CD4-positive, CD25-positive, alpha-beta regulatory T cell (primary cell): ENCODE measurements at regions not wholly inside any gene's neighbourhood (a gene's known extent, or its start where the extent isn't known, plus 50 kb on each side); places are given as distances from the start of the nearest gene placed in this dataset.

Experiments used
- ATAC-seq, 2 donors: fragments of 150-1000 bp; cut with Tn5 transposase; one replicate each; pipeline ENCODE4 v1.10.0; 2021; ENCODE audit warnings: low read depth in 2 of 2, moderate number of reproducible peaks in 2 of 2, moderate library complexity in 1 of 2
- DNase-seq, 3 donors: peaks; one replicate each; pipeline versions ENCODE4 v3.0.0 to v3.0.0-alpha.2; 2012 to 2022; ENCODE audit warnings: mixed read lengths in 1 of 3
- H3K27ac ChIP-seq: one replicate; pipeline ENCODE4 v1.7.0; 2013; ENCODE audit warnings: mild to moderate bottlenecking, low read length; ENCODE audit not compliant: insufficient read depth, poor library complexity, severe bottlenecking
- H3K27me3 ChIP-seq: one replicate; pipeline ENCODE4 v1.7.0; 2013; ENCODE audit warnings: low read length; ENCODE audit not compliant: control insufficient read depth, insufficient read depth
- H3K36me3 ChIP-seq: one replicate; pipeline ENCODE4 v1.7.0; 2013; ENCODE audit warnings: mild to moderate bottlenecking, low read length, moderate library complexity; ENCODE audit not compliant: control insufficient read depth, insufficient read depth
- H3K4me1 ChIP-seq: 2 replicates; pipeline ENCODE4 v1.7.0; 2013; ENCODE audit warnings: mild to moderate bottlenecking, low read length; ENCODE audit not compliant: insufficient read depth, control insufficient read depth, poor library complexity, severe bottlenecking
- H3K4me3 ChIP-seq: one replicate; pipeline ENCODE4 v1.7.0; 2013; ENCODE audit warnings: low read depth, mild to moderate bottlenecking, low read length, moderate library complexity
- H3K9me3 ChIP-seq, 2 experiments: 1 replicate in 1 of 2; 2 replicates in 1 of 2; pipeline ENCODE4 v1.7.0; 2013; ENCODE audit warnings: low read length in 2 of 2, mild to moderate bottlenecking in 1 of 2, moderate library complexity in 1 of 2; ENCODE audit not compliant: control insufficient read depth in 2 of 2
- H3K27ac Mint-ChIP-seq, 3 donors: one replicate each; pipeline ENCODE4 v1.8.0; 2020 to 2022; ENCODE audit warnings: mild to moderate bottlenecking in 3 of 3, mixed read lengths in 3 of 3, moderate library complexity in 2 of 3
- H3K27me3 Mint-ChIP-seq: one replicate; pipeline ENCODE4 v1.8.0; 2022; ENCODE audit warnings: mild to moderate bottlenecking, mixed read lengths
- H3K36me3 Mint-ChIP-seq: one replicate; pipeline ENCODE4 v1.8.0; 2020; ENCODE audit warnings: mixed read lengths
- H3K4me1 Mint-ChIP-seq, 4 donors: one replicate each; pipeline ENCODE4 v1.8.0; 2020 to 2022; ENCODE audit warnings: mixed read lengths in 4 of 4, mild to moderate bottlenecking in 1 of 4
- H3K4me3 Mint-ChIP-seq, 4 donors: one replicate each; pipeline ENCODE4 v1.8.0; 2020 to 2022; ENCODE audit warnings: mild to moderate bottlenecking in 4 of 4, mixed read lengths in 4 of 4, moderate library complexity in 3 of 4
- H3K9me3 Mint-ChIP-seq, 7 donors: one replicate each; pipeline ENCODE4 v1.8.0; 2020 to 2022; ENCODE audit warnings: mixed read lengths in 7 of 7, mild to moderate bottlenecking in 3 of 7, moderate library complexity in 2 of 7

- no peaks in the 10 kb centered on the region for H3K9me3 ChIP-seq
- no peaks in the 10 kb centered on the region for H3K4me1 ChIP-seq
- H3K27ac ChIP-seq, result no peak overlapping the region
- ATAC-seq, result no peak
- H3K4me1 Mint-ChIP-seq, result peaks cover 0 to 4% (median 0%) of the 10 kb centered on the region in 4 donors
- no peak overlapping the region for H3K4me3 Mint-ChIP-seq
- H3K27ac Mint-ChIP-seq, result no peak overlapping the region
- peaks cover 0 to 10% (median 2%) of the 10 kb centered on the region in 7 donors for H3K9me3 Mint-ChIP-seq
- no peak overlapping the region for H3K4me3 ChIP-seq
- no peaks in the 10 kb centered on the region for H3K36me3 Mint-ChIP-seq
- no peaks in the 10 kb centered on the region for H3K27me3 ChIP-seq
- no peaks in the 10 kb centered on the region for H3K36me3 ChIP-seq
- no peaks in the 10 kb centered on the region for H3K27me3 Mint-ChIP-seq
- no peak for DNase-seq
These were observed 257.7 kb upstream of the IRX1 start for GRCh38 chr5:3337812-3338541.

DNA sequence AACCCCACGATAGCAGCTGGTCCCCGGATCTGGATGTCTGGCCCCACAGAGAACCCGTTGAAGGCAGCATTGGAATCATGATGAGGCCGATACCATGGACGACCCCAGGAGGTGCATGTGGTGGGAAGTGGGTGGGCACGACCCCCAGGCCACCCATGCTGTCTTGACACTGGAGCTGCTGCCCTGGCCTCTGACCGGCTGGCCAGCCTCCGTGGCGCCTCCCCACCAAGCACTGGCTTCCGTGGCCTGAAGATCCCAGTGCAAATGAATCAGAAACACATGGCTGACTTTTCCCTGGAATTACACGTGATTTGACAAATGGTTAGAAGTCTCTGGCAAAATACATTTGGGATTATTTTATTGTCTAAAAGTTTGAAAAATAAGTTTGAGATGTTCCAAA, 259.0 kb upstream of the IRX1 start:
- Mint-ChIP-seq H3K36me3 (no peaks in the 10 kb centered on the region), H3K27me3 (no peaks in the 10 kb centered on the region), H3K4me1 (peaks cover 0 to 4% (median 0%) of the 10 kb centered on the region in 4 donors), H3K4me3 (no peak overlapping the region), H3K9me3 (peaks cover 0 to 12% (median 5%) of the 10 kb centered on the region in 7 donors), H3K27ac (no peak overlapping the region)
- Histone ChIP-seq H3K9me3 (no peaks in the 10 kb centered on the region), H3K4me1 (no peaks in the 10 kb centered on the region), H3K27ac (no peak overlapping the region), H3K4me3 (no peak overlapping the region), H3K36me3 (no peaks in the 10 kb centered on the region), H3K27me3 (no peaks in the 10 kb centered on the region)
- no peak for DNase-seq
- ATAC-seq, result no peak

DNA sequence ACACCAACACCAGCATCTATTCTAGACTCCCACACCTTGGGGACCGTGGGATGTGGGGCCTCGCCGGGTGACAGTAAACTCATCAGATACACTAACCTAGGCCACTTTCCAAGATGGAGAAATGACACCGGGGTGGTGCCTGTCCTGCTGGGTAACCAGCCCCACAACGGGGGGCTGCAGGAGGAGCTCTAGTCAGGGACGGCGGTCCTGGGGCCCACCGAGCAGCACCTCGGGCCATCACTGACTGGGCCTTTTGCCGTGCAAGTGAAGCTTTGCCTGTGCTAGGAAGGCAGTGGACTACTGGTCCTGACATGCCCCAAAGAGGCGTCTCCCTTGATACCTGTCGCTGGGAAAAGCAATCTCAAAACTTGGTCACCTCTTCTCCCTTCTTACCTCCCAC, 260.3 kb upstream of the IRX1 start:
- H3K36me3 ChIP-seq, result no peaks in the 10 kb centered on the region
- Mint-ChIP-seq H3K9me3 (peaks cover 0 to 10% (median 6%) of the 10 kb centered on the region in 7 donors), H3K4me1 (peaks cover 0 to 4% (median 0%) of the 10 kb centered on the region in 4 donors), H3K36me3 (no peaks in the 10 kb centered on the region), H3K27ac (no peak overlapping the region), H3K4me3 (no peak overlapping the region), H3K27me3 (no peaks in the 10 kb centered on the region)
- H3K4me1 ChIP-seq, result no peaks in the 10 kb centered on the region
- H3K9me3 ChIP-seq, result no peaks in the 10 kb centered on the region
- no peak overlapping the region for H3K4me3 ChIP-seq
- H3K27ac ChIP-seq, result no peak overlapping the region
- ATAC-seq (no peak), DNase-seq (no peak)
- no peaks in the 10 kb centered on the region for H3K27me3 ChIP-seq

- no peaks in the 10 kb centered on the region for H3K27me3 Mint-ChIP-seq
- H3K4me3 Mint-ChIP-seq, result no peak overlapping the region
- H3K9me3 ChIP-seq, result no peaks in the 10 kb centered on the region
- H3K9me3 Mint-ChIP-seq, result peaks cover 0 to 10% (median 7%) of the 10 kb centered on the region in 7 donors
- no peaks in the 10 kb centered on the region for H3K36me3 Mint-ChIP-seq
- ATAC-seq (no peak), DNase-seq (no peak)
- H3K27me3 ChIP-seq, result no peaks in the 10 kb centered on the region
- no peaks in the 10 kb centered on the region for H3K4me1 ChIP-seq
- H3K4me1 Mint-ChIP-seq, result peaks cover 0 to 4% (median 0%) of the 10 kb centered on the region in 4 donors
- no peak overlapping the region for H3K27ac ChIP-seq
- no peaks in the 10 kb centered on the region for H3K36me3 ChIP-seq
- H3K4me3 ChIP-seq, result no peak overlapping the region
- no peak overlapping the region for H3K27ac Mint-ChIP-seq
These were observed 261.8 kb upstream of the IRX1 start for GRCh38 chr5:3333836-3334235.

DNA sequence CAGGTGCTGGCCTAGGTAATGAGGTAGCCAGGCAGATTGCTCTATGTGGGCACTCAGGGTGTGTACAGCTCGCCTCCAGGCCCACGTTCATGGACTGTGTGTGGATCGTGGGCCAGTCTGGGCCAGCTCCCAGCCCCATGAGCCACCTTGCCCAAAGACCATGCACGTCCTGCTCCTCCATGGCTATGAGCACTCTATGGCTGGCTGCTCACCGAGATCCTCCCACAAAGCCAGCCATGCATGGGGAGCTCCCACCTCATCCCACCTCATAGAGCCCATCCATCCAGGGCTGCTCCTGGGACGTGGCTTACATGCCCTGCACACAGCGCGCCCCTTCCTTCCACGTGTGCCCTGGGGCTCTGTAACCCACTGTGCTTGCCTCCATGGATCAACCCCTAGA, 262.5 kb upstream of the IRX1 start:
- no peaks in the 10 kb centered on the region for H3K27me3 ChIP-seq

GRCh38 chr5:3331819-3332218, 263.8 kb upstream of the IRX1 start:
- Histone ChIP-seq H3K4me3 (no peak overlapping the region), H3K36me3 (no peaks in the 10 kb centered on the region), H3K27me3 (no peaks in the 10 kb centered on the region), H3K9me3 (peaks cover 0 to 3% of the 10 kb centered on the region in 2 experiments), H3K4me1 (no peaks in the 10 kb centered on the region), H3K27ac (no peak overlapping the region)
- Mint-ChIP-seq H3K27ac (no peak overlapping the region), H3K27me3 (no peaks in the 10 kb centered on the region), H3K4me1 (peaks cover 0 to 4% (median 0%) of the 10 kb centered on the region in 4 donors), H3K36me3 (no peaks in the 10 kb centered on the region), H3K4me3 (no peak overlapping the region), H3K9me3 (peaks cover 0 to 12% (median 7%) of the 10 kb centered on the region in 7 donors)
- ATAC-seq, result no peak
- no peak for DNase-seq

More for the DNA sequence above, 262.5 kb upstream of the IRX1 start:
- Histone ChIP-seq H3K36me3 (no peaks in the 10 kb centered on the region), H3K9me3 (no peaks in the 10 kb centered on the region), H3K4me3 (no peak overlapping the region), H3K27ac (no peak overlapping the region), H3K4me1 (no peaks in the 10 kb centered on the region)
- peaks cover 0 to 4% (median 0%) of the 10 kb centered on the region in 4 donors for H3K4me1 Mint-ChIP-seq
- H3K4me3 Mint-ChIP-seq, result no peak overlapping the region
- H3K9me3 Mint-ChIP-seq, result peaks cover 0 to 11% (median 6%) of the 10 kb centered on the region in 7 donors
- ATAC-seq, result no peak
- no peak overlapping the region for H3K27ac Mint-ChIP-seq
- H3K27me3 Mint-ChIP-seq, result no peaks in the 10 kb centered on the region
- no peaks in the 10 kb centered on the region for H3K36me3 Mint-ChIP-seq
- no peak for DNase-seq

- ATAC-seq (no peak), DNase-seq (no peak)
- Mint-ChIP-seq H3K27me3 (no peaks in the 10 kb centered on the region), H3K36me3 (no peaks in the 10 kb centered on the region), H3K27ac (no peak overlapping the region), H3K9me3 (peaks cover 0 to 15% (median 7%) of the 10 kb centered on the region in 7 donors), H3K4me3 (no peak overlapping the region), H3K4me1 (peaks cover 0 to 4% (median 0%) of the 10 kb centered on the region in 4 donors)
- Histone ChIP-seq H3K9me3 (peaks cover 0 to 3% of the 10 kb centered on the region in 2 experiments), H3K4me1 (no peaks in the 10 kb centered on the region), H3K27ac (no peak overlapping the region), H3K27me3 (no peaks in the 10 kb centered on the region), H3K36me3 (no peaks in the 10 kb centered on the region), H3K4me3 (no peak overlapping the region)
These were observed 265.2 kb upstream of the IRX1 start for GRCh38 chr5:3330442-3330841.

DNA sequence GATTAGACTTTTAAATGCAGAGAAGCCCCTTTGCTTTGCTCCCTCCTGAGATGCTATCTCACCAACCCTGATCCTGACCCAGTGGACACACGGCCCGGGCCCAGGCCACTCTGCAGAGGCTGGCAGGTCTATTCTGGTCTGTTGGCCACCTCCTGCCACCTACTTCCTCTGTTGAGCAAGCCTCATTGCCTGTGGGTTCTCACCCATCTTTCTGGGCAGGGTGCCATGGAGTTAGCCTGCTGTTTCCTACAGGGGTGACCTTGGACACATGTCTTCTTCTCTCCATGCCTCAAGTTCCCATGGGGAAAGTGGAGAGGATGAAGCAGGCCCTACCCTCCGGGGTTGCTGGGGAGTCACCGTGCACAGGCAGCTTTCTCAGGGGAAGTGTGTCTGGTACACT, 266.2 kb upstream of the IRX1 start:
- H3K36me3 ChIP-seq, result no peaks in the 10 kb centered on the region
- Mint-ChIP-seq H3K27me3 (no peaks in the 10 kb centered on the region), H3K4me1 (peaks cover 0 to 4% (median 0%) of the 10 kb centered on the region in 4 donors), H3K9me3 (peaks cover 0 to 18% (median 9%) of the 10 kb centered on the region in 7 donors), H3K36me3 (no peaks in the 10 kb centered on the region), H3K27ac (no peak overlapping the region), H3K4me3 (no peak overlapping the region)
- H3K27me3 ChIP-seq, result no peaks in the 10 kb centered on the region
- H3K4me3 ChIP-seq, result no peak overlapping the region
- no peak overlapping the region for H3K27ac ChIP-seq
- DNase-seq (no peak), ATAC-seq (no peak)
- no peaks in the 10 kb centered on the region for H3K4me1 ChIP-seq
- H3K9me3 ChIP-seq, result peaks cover 0 to 3% of the 10 kb centered on the region in 2 experiments
